Ovary (tissue), 7 donors: ENCODE measurements at regions not wholly inside any gene's neighbourhood (a gene's known extent, or its start where the extent isn't known, plus 50 kb on each side); places are given as distances from the start of the nearest gene placed in this dataset.
"Not testable (repeated sequence)": the region's sequence is repeated elsewhere in the genome, so short reads cannot be mapped to it uniquely, and the experiment has no call there.

Experiments
- DNase-seq, 5 donors: peaks; one replicate each; pipeline ENCODE4 v3.0.0-alpha.2; 2019 to 2020
- H3K27ac ChIP-seq, 2 donors: fragments of 200-600 bp; one replicate each; pipeline versions ENCODE4 v1.5.1 to v1.8.0; 2019 to 2022
- H3K27me3 ChIP-seq: fragments of 200-600 bp; one replicate; pipeline ENCODE4 v1.8.0; 2022
- H3K36me3 ChIP-seq: fragments of 200-600 bp; sonication (generic); one replicate; pipeline ENCODE4 v1.5.1; 2019
- H3K4me1 ChIP-seq: one replicate; pipeline ENCODE4 v1.8.1; 2013; ENCODE audit warnings: mild to moderate bottlenecking, moderate library complexity; ENCODE audit not compliant: insufficient read depth
- H3K4me3 ChIP-seq: fragments of 200-600 bp; sonication (generic); one replicate; pipeline ENCODE4 v1.5.1; 2017
- H3K9me3 ChIP-seq, 2 donors: fragments of 200-600 bp in 1 of 2; sonication (generic) in 1 of 2; one replicate each; pipeline versions ENCODE4 v1.5.1 to v1.8.1; 2013 to 2019; ENCODE audit warnings: mild to moderate bottlenecking in 1 of 2, moderate library complexity in 1 of 2
- WGBS, 3 donors: extraction: QIAGEN DNeasy Blood & Tissue Kit in 1 of 3; methylation state at CpG; one replicate each; pipeline versions ENCODE4 v1.1.5 to v1.1.7; 2013 to 2017; 5-methylcytosine and 5-hydroxymethylcytosine counted together
- intact Hi-C, 4 donors: fragments of 100-400 bp; cut with DNase I; formaldehyde crosslinking; loops; one replicate each; pipeline versions ENCODE4 v1.11.0 to v1.15.1; 2022 to 2023
- donor health status: DM: no; HTN: no; CAD: no; lungs with moderate emphysema.
- donor health status: DM: no; HTN: no; CAD: no.
- donor health status: Bipolar disorder and iron deficiency.
- donor health status: DM: no; HTN: no; CAD: no.
- donor health status: DM: yes; HTN: yes; CAD: no.

GRCh38 chr1:146600720-146601307 is 337.3 kb upstream of the NBPF12 start:
- WGBS, 3 donors = 0 to 16% (median 6%) methylated on average over 1 to 2 of the region's 3 CpGs
- H3K27me3 ChIP-seq, intact Hi-C loops, H3K36me3 ChIP-seq, H3K4me1 ChIP-seq, DNase-seq, H3K4me3 ChIP-seq, H3K27ac ChIP-seq, H3K9me3 ChIP-seq: not testable (repeated sequence)

- intact Hi-C loops, H3K27ac ChIP-seq, H3K9me3 ChIP-seq, H3K36me3 ChIP-seq, H3K4me1 ChIP-seq, DNase-seq, H3K27me3 ChIP-seq, H3K4me3 ChIP-seq: not testable (repeated sequence)
- WGBS, 3 donors = 45 to 75% (median 56%) methylated on average over 1 to 2 of the region's 3 CpGs
Observed at GRCh38 chr1:146599906-146600305, 338.2 kb upstream of the NBPF12 start.

GRCh38 chr1:146581229-146581628 is 352.4 kb upstream of the NOTCH2NLA start:
- H3K4me1 ChIP-seq, H3K27ac ChIP-seq, H3K36me3 ChIP-seq, H3K4me3 ChIP-seq, H3K9me3 ChIP-seq, H3K27me3 ChIP-seq, DNase-seq, intact Hi-C loops: not testable (repeated sequence)
- 91 to 100% (median 96%) methylated on average over 1 of the region's 1 CpG for WGBS, 3 donors

DNA sequence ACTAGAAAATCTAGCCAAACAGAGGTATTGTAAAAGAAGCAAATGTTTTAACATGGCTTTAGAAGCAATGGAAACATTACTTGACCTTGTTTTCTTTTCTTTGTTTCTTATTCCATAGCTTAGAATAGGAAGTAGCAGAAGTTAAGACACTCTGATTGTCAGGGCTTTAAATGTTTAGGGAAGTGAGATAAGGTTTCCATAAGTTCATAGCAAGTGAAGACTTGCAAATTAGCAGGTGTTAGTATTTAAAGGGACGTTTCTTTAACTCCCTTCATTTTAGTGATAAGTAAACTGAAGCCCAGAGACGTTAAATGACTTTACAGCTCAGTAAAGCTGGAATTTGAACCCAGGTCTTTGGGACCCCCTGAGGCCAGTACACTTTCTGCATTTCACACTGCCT is 338.7 kb upstream of the NOTCH2NLA start:
- WGBS, 3 donors = 13 to 33% methylated on average over 1 of the region's 2 CpGs; no CpG with 5 or more reads in 1 of the 3 donors
- H3K27me3 ChIP-seq, H3K36me3 ChIP-seq, H3K4me1 ChIP-seq, H3K4me3 ChIP-seq, DNase-seq, intact Hi-C loops, H3K27ac ChIP-seq, H3K9me3 ChIP-seq: not testable (repeated sequence)

- H3K4me3 ChIP-seq, H3K27ac ChIP-seq, intact Hi-C loops, H3K36me3 ChIP-seq, H3K9me3 ChIP-seq, DNase-seq, H3K27me3 ChIP-seq, H3K4me1 ChIP-seq: not testable (repeated sequence)
- WGBS, 3 donors = 94 to 96% (median 95%) methylated on average over 2 to 3 of the region's 3 CpGs
Observed at GRCh38 chr1:146558032-146558431, 329.2 kb upstream of the NOTCH2NLA start.

DNA sequence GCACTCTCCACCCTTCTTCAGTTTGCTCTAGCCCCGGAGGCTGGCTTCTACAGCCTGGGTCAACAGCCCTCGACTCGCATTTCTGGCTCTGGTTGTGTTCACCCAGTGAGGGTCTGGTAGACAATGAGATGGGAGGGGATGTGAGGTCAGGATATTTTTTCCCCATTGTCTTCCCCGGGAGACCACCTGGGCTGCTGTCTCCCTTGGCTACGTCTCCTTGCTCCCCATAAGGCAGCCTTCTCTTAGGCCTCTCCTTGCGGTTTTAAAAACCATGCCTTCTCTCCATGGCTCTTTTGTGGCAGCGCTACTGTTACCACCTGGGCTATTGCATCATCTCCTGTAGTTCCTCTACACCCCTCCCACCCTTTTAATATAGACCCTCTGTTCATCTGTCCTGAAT is 327.6 kb upstream of the NOTCH2NLA start:
- H3K4me3 ChIP-seq, H3K27me3 ChIP-seq, DNase-seq, H3K9me3 ChIP-seq, intact Hi-C loops, H3K27ac ChIP-seq, H3K4me1 ChIP-seq, H3K36me3 ChIP-seq: not testable (repeated sequence)
- 78 to 83% methylated on average over 3 of the region's 7 CpGs; no CpG with 5 or more reads in 1 of the 3 donors for WGBS, 3 donors

DNA sequence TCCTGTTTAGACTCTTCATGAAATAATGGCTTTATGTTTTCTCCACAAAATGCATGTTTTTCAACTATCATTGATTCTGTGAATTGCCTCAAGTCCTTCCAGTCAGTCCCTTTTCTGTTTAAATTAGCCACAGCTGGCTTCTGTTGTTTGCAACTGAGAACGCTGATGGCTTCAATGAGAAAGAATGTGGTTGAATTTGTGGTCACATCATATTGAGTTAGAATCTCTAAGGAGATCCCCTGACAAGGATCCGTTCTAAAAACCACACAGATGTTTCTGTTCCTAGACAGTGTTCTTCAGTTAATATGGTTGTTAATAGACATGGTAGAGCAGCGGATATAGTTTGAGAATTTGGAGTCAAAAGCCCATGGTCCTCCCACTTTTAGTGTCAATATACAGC is 323.6 kb upstream of the NOTCH2NLA start:
- intact Hi-C loops, H3K9me3 ChIP-seq, H3K27me3 ChIP-seq, H3K4me1 ChIP-seq, DNase-seq, H3K36me3 ChIP-seq, H3K4me3 ChIP-seq, H3K27ac ChIP-seq: not testable (repeated sequence)
- 78 to 94% (median 85%) methylated on average over 3 of the region's 3 CpGs for WGBS, 3 donors

DNA sequence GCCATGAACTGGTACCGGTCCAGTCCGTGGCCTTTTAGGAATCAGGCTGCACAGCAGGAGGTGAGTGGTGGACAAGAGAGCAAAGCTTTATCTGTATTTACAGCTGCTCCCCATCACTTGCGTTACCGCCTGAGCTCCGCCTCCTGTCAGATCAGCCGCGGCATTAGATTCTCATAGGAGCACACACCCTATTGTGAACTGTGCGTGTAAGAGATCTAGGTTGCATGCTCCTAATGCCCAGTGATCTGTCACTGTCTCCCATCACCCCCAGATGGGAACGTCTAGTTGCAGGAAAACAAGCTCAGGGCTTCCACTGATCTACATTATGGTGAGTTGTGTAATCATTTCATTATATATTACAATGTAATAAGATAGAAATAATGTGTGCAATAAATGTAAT is 319.9 kb upstream of the NOTCH2NLA start:
- H3K36me3 ChIP-seq, H3K27me3 ChIP-seq, intact Hi-C loops, H3K4me3 ChIP-seq, DNase-seq, H3K4me1 ChIP-seq, H3K9me3 ChIP-seq, H3K27ac ChIP-seq: not testable (repeated sequence)
- 91 to 93% (median 93%) methylated on average over 8 of the region's 9 CpGs for WGBS, 3 donors

DNA sequence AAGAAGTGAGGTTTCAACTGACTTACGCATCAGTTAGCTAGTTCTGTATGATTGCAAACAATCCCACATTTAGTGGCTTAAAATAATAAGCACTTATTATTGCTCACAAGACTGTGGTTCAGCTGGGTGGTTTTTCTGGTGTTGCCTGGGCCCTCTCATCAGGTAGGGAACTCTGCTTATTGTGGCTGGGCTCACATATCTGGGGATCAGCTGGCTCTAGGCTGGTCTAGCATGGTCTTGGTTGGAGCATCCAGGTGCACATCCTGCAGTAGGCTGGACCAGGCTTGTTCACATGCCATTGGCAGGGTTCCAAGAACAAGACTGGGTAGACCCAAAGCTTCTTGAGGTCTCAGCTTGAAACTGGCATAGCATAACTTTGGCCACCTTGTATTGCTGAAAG is 317.4 kb upstream of the NOTCH2NLA start:
- intact Hi-C loops, H3K9me3 ChIP-seq, H3K27me3 ChIP-seq, H3K36me3 ChIP-seq, DNase-seq, H3K27ac ChIP-seq, H3K4me3 ChIP-seq, H3K4me1 ChIP-seq: not testable (repeated sequence)
- WGBS, 3 donors = 100% methylated on average over 1 of the region's 1 CpG

GRCh38 chr1:146537775-146538373 is 309.1 kb upstream of the NOTCH2NLA start:
- WGBS, 3 donors = 90% methylated on average over 1 of the region's 2 CpGs; no CpG with 5 or more reads in 2 of the 3 donors
- intact Hi-C loops, H3K4me1 ChIP-seq, H3K4me3 ChIP-seq, H3K9me3 ChIP-seq, H3K27me3 ChIP-seq, H3K27ac ChIP-seq, H3K36me3 ChIP-seq, DNase-seq: not testable (repeated sequence)

GRCh38 chr1:146536028-146536427 is 307.2 kb upstream of the NOTCH2NLA start:
- not testable (repeated sequence) for H3K9me3 ChIP-seq
- no CpG with 5 or more reads among the region's 1 CpG for WGBS, 3 donors

DNA sequence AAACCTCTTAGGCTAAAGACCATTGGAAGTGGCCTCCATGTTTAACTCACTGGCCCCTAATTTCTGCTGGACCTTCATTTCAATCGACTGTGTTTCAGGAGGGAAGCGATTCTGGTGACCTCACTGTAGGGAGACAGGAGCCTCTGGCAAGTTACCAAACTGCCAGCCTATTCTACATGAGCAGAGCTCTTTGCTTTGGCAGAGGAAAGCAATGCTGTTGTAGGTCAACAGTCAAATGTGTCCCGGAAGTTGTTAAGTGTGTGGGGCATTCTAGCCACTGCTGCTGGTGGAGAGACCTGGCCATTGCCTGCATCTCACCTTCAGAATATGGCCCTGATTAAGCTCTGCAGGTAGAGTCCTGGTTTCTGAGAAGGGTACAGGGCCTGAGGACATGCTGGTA is 306.8 kb upstream of the NOTCH2NLA start:
- H3K4me3 ChIP-seq, H3K36me3 ChIP-seq, DNase-seq, H3K4me1 ChIP-seq, H3K27ac ChIP-seq, H3K9me3 ChIP-seq, intact Hi-C loops, H3K27me3 ChIP-seq: not testable (repeated sequence)
- no CpG with 5 or more reads among the region's 3 CpGs for WGBS, 3 donors

More at GRCh38 chr1:146536028-146536427, 307.2 kb upstream of the NOTCH2NLA start:
- DNase-seq, H3K36me3 ChIP-seq, H3K27ac ChIP-seq, H3K27me3 ChIP-seq, H3K4me3 ChIP-seq, H3K4me1 ChIP-seq, intact Hi-C loops: not testable (repeated sequence)
